Brain microvascular endothelial cell (primary cell): ENCODE measurements at regions not wholly inside any gene's neighbourhood (a gene's known extent, or its start where the extent isn't known, plus 50 kb on each side); places are given as distances from the start of the nearest gene placed in this dataset.

Source experiments
- DNase-seq: peaks from one replicate; pipeline ENCODE4 v3.0.0-alpha.2; 2020
- H3K27ac ChIP-seq: fragments of 250-450 bp; sonication (Bioruptor Pico); 2 replicates; pipeline ENCODE4 v1.5.1; 2020; ENCODE audit warnings: mild to moderate bottlenecking, moderate library complexity
- H3K27me3 ChIP-seq: fragments of 250-450 bp; sonication (Bioruptor Pico); replicated peaks from 2 replicates; pipeline ENCODE4 v1.5.1; 2020; ENCODE audit warnings: mild to moderate bottlenecking
- H3K36me3 ChIP-seq: fragments of 250-450 bp; sonication (Bioruptor Pico); replicated peaks from 2 replicates; pipeline ENCODE4 v1.5.1; 2020; ENCODE audit warnings: mild to moderate bottlenecking
- H3K4me3 ChIP-seq: 2 replicates; pipeline ENCODE4 v1.5.1; 2011; ENCODE audit warnings: low read depth, mild to moderate bottlenecking, control low read depth, low read length, moderate library complexity
- CTCF ChIP-seq: IDR thresholded peaks from 2 replicates; pipeline ENCODE4 v1.5.1; 2011; ENCODE audit warnings: low read depth, mild to moderate bottlenecking, moderate library complexity, low read length, control low read depth, inconsistent platforms; ENCODE audit errors: missing control alignments
- in situ Hi-C: cut with HindIII; loops from 2 replicates; pipeline ENCODE4 v1.10.0; 2017; ENCODE audit warnings: low sequenced_read_pairs, low pct_ligation_motif_present

GRCh38 chr2:37774976-37775907, 103.8 kb upstream of the CDC42EP3 start:
- no peak for TF ChIP-seq CTCF
- in situ Hi-C loops = no loop called here
- Histone ChIP-seq H3K27me3 (no peaks in the 10 kb centered on the region), H3K4me3 (no peak overlapping the region), H3K27ac (peak overlapping the region; percentile 36), H3K36me3 (no peaks in the 10 kb centered on the region)
- no peak for DNase-seq

- H3K27me3 ChIP-seq = no peaks in the 10 kb centered on the region
- TF ChIP-seq CTCF = no peak
- H3K27ac ChIP-seq = peak overlapping the region; percentile 36
- DNase-seq = peak; percentile 61
- H3K4me3 ChIP-seq = no peak overlapping the region
- H3K36me3 ChIP-seq = no peaks in the 10 kb centered on the region
- in situ Hi-C loops = no loop called here
Observed at GRCh38 chr2:37775908-37776250, 104.4 kb upstream of the CDC42EP3 start.

- Histone ChIP-seq H3K4me3 (no peak overlapping the region), H3K27me3 (no peaks in the 10 kb centered on the region), H3K36me3 (no peaks in the 10 kb centered on the region), H3K27ac (peak overlapping the region; percentile 36)
- DNase-seq = peak; percentile 79
- no peak for TF ChIP-seq CTCF
- in situ Hi-C loops = no loop called here
Observed at GRCh38 chr2:37776487-37776886, 105.0 kb upstream of the CDC42EP3 start.

- Histone ChIP-seq H3K36me3 (no peaks in the 10 kb centered on the region), H3K27ac (no peak overlapping the region), H3K27me3 (no peaks in the 10 kb centered on the region), H3K4me3 (no peak overlapping the region)
- DNase-seq = no peak
- TF ChIP-seq CTCF = no peak
- in situ Hi-C loops = no loop called here
Observed at GRCh38 chr2:37779139-37779538, 107.7 kb upstream of the CDC42EP3 start.

- in situ Hi-C loops = no loop called here
- no peak for DNase-seq
- H3K4me3 ChIP-seq = no peak overlapping the region
- H3K27me3 ChIP-seq = no peaks in the 10 kb centered on the region
- no peak for TF ChIP-seq CTCF
- no peaks in the 10 kb centered on the region for H3K36me3 ChIP-seq
- no peak overlapping the region for H3K27ac ChIP-seq
Observed at GRCh38 chr2:37779611-37780386, 108.4 kb upstream of the CDC42EP3 start.
